ENCODE measurements at regions not wholly inside any gene's neighbourhood (a gene's known extent, or its start where the extent isn't known, plus 50 kb on each side); places are given as distances from the start of the nearest gene placed in this dataset.

GRCh38 chr1:38269923-38270848 lies 223.6 kb upstream of the POU3F1 start:
- no peak overlapping the region for H3K4me3 Mint-ChIP-seq
- no peak for ATAC-seq (ENCODE audit: low read depth)
- no peaks in the 10 kb centered on the region for H3K36me3 Mint-ChIP-seq
- peaks cover 6% of the 10 kb centered on the region for H3K4me1 Mint-ChIP-seq
- no peaks in the 10 kb centered on the region for H3K9me3 Mint-ChIP-seq
- H3K27ac Mint-ChIP-seq = no peak overlapping the region
- DNase-seq (ENCODE audit: low spot score in 2 of 2) = no peak
- peaks cover 24% of the 10 kb centered on the region for H3K27me3 Mint-ChIP-seq

- Mint-ChIP-seq H3K36me3 (no peaks in the 10 kb centered on the region), H3K27me3 (peaks cover 20% of the 10 kb centered on the region), H3K4me1 (peaks cover 6% of the 10 kb centered on the region), H3K9me3 (no peaks in the 10 kb centered on the region), H3K27ac (no peak overlapping the region), H3K4me3 (no peak overlapping the region)
- no peak for ATAC-seq (ENCODE audit: low read depth)
- no peak for DNase-seq (ENCODE audit: low spot score in 2 of 2)
These were observed 221.6 kb upstream of the POU3F1 start for GRCh38 chr1:38268226-38268625.

- H3K9me3 Mint-ChIP-seq = no peaks in the 10 kb centered on the region
- no peak overlapping the region for H3K4me3 Mint-ChIP-seq
- DNase-seq (ENCODE audit: low spot score in 2 of 2) (no peak), ATAC-seq (ENCODE audit: low read depth) (no peak)
- no peak overlapping the region for H3K27ac Mint-ChIP-seq
- H3K36me3 Mint-ChIP-seq = no peaks in the 10 kb centered on the region
- peaks cover 6% of the 10 kb centered on the region for H3K4me1 Mint-ChIP-seq
- peaks cover 20% of the 10 kb centered on the region for H3K27me3 Mint-ChIP-seq
These were observed 220.7 kb upstream of the POU3F1 start for GRCh38 chr1:38267037-38268036.

- peaks cover 13% of the 10 kb centered on the region for H3K27me3 Mint-ChIP-seq
- H3K36me3 Mint-ChIP-seq = no peaks in the 10 kb centered on the region
These were observed 219.6 kb upstream of the POU3F1 start for GRCh38 chr1:38266197-38266520.

GRCh38 chr1:38265293-38266196 lies 219.0 kb upstream of the POU3F1 start:
- no peaks in the 10 kb centered on the region for H3K9me3 Mint-ChIP-seq
- ATAC-seq (ENCODE audit: low read depth) (no peak), DNase-seq (ENCODE audit: low spot score in 2 of 2) (no peak)
- H3K27me3 Mint-ChIP-seq = peaks cover 10% of the 10 kb centered on the region
- no peaks in the 10 kb centered on the region for H3K36me3 Mint-ChIP-seq
- H3K27ac Mint-ChIP-seq = no peak overlapping the region
- H3K4me1 Mint-ChIP-seq = peaks cover 3% of the 10 kb centered on the region
- no peak overlapping the region for H3K4me3 Mint-ChIP-seq

More at GRCh38 chr1:38266197-38266520, 219.6 kb upstream of the POU3F1 start:
- no peaks in the 10 kb centered on the region for H3K9me3 Mint-ChIP-seq
- no peak for ATAC-seq (ENCODE audit: low read depth)
- peaks cover 6% of the 10 kb centered on the region for H3K4me1 Mint-ChIP-seq
- DNase-seq (ENCODE audit: low spot score in 2 of 2) = no peak
- H3K27ac Mint-ChIP-seq = no peak overlapping the region
- no peak overlapping the region for H3K4me3 Mint-ChIP-seq

GRCh38 chr1:38263438-38263837 lies 216.8 kb upstream of the POU3F1 start:
- Mint-ChIP-seq H3K27me3 (peaks cover 8% of the 10 kb centered on the region), H3K4me3 (no peak overlapping the region), H3K9me3 (peaks cover 1% of the 10 kb centered on the region), H3K4me1 (peaks cover 3% of the 10 kb centered on the region), H3K36me3 (peaks cover 2% of the 10 kb centered on the region), H3K27ac (no peak overlapping the region)
- DNase-seq (ENCODE audit: low spot score in 2 of 2) (no peak), ATAC-seq (ENCODE audit: low read depth) (no peak)

GRCh38 chr1:38261574-38261973 lies 215.0 kb upstream of the POU3F1 start:
- peaks cover 1% of the 10 kb centered on the region for H3K9me3 Mint-ChIP-seq
- H3K4me1 Mint-ChIP-seq = peaks cover 3% of the 10 kb centered on the region
- no peak for DNase-seq (ENCODE audit: low spot score in 2 of 2)
- peaks cover 2% of the 10 kb centered on the region for H3K27me3 Mint-ChIP-seq
- H3K36me3 Mint-ChIP-seq = peaks cover 2% of the 10 kb centered on the region
- H3K4me3 Mint-ChIP-seq = no peak overlapping the region
- no peak overlapping the region for H3K27ac Mint-ChIP-seq
- no peak for ATAC-seq (ENCODE audit: low read depth)

GRCh38 chr1:38258085-38258627 lies 211.6 kb upstream of the POU3F1 start:
- Mint-ChIP-seq H3K4me3 (no peak overlapping the region), H3K4me1 (no peaks in the 10 kb centered on the region), H3K9me3 (peaks cover 6% of the 10 kb centered on the region), H3K36me3 (peaks cover 4% of the 10 kb centered on the region), H3K27ac (no peak overlapping the region), H3K27me3 (peaks cover 4% of the 10 kb centered on the region)
- ATAC-seq (ENCODE audit: low read depth) = no peak
- DNase-seq (ENCODE audit: low spot score in 2 of 2) = no peak

- peaks cover 4% of the 10 kb centered on the region for H3K36me3 Mint-ChIP-seq
These were observed 210.8 kb upstream of the POU3F1 start for GRCh38 chr1:38257374-38257773.

GRCh38 chr1:38256072-38256471 lies 209.5 kb upstream of the POU3F1 start:
- H3K9me3 Mint-ChIP-seq = peaks cover 6% of the 10 kb centered on the region
- H3K27me3 Mint-ChIP-seq = peaks cover 7% of the 10 kb centered on the region
- H3K36me3 Mint-ChIP-seq = peaks cover 4% of the 10 kb centered on the region
- H3K4me1 Mint-ChIP-seq = no peaks in the 10 kb centered on the region
- no peak overlapping the region for H3K4me3 Mint-ChIP-seq
- ATAC-seq (ENCODE audit: low read depth) = no peak
- no peak overlapping the region for H3K27ac Mint-ChIP-seq
- DNase-seq (ENCODE audit: low spot score in 2 of 2) = no peak

More at GRCh38 chr1:38257374-38257773, 210.8 kb upstream of the POU3F1 start:
- Mint-ChIP-seq H3K4me1 (no peaks in the 10 kb centered on the region), H3K9me3 (peaks cover 6% of the 10 kb centered on the region), H3K4me3 (no peak overlapping the region), H3K27me3 (peaks cover 7% of the 10 kb centered on the region), H3K27ac (no peak overlapping the region)
- no peak for ATAC-seq (ENCODE audit: low read depth)
- no peak for DNase-seq (ENCODE audit: low spot score in 2 of 2)

- Mint-ChIP-seq H3K4me1 (peaks cover 2% of the 10 kb centered on the region), H3K4me3 (no peak overlapping the region), H3K36me3 (peaks cover 3% of the 10 kb centered on the region), H3K9me3 (peaks cover 4% of the 10 kb centered on the region), H3K27ac (no peak overlapping the region), H3K27me3 (peaks cover 23% of the 10 kb centered on the region)
- DNase-seq (ENCODE audit: low spot score in 2 of 2) (no peak), ATAC-seq (ENCODE audit: low read depth) (no peak)
These were observed 206.7 kb upstream of the POU3F1 start for GRCh38 chr1:38253314-38253713.

- Mint-ChIP-seq H3K4me3 (no peak overlapping the region), H3K4me1 (peaks cover 2% of the 10 kb centered on the region), H3K27ac (no peak overlapping the region), H3K9me3 (peaks cover 4% of the 10 kb centered on the region), H3K36me3 (peaks cover 3% of the 10 kb centered on the region), H3K27me3 (peaks cover 20% of the 10 kb centered on the region)
- DNase-seq (ENCODE audit: low spot score in 2 of 2) = no peak
- no peak for ATAC-seq (ENCODE audit: low read depth)
These were observed 203.8 kb upstream of the POU3F1 start for GRCh38 chr1:38250356-38250755.

GRCh38 chr1:38249001-38249400 lies 202.4 kb upstream of the POU3F1 start:
- DNase-seq (ENCODE audit: low spot score in 2 of 2) = no peak
- ATAC-seq (ENCODE audit: low read depth) = no peak
- peaks cover under 1% of the 10 kb centered on the region for H3K9me3 Mint-ChIP-seq
- H3K27ac Mint-ChIP-seq = no peak overlapping the region
- H3K36me3 Mint-ChIP-seq = peaks cover under 1% of the 10 kb centered on the region
- peaks cover 2% of the 10 kb centered on the region for H3K4me1 Mint-ChIP-seq
- no peak overlapping the region for H3K4me3 Mint-ChIP-seq
- H3K27me3 Mint-ChIP-seq = peaks cover 18% of the 10 kb centered on the region

Measured in memory B cell (primary cell).